ENCODE measurements at regions not wholly inside any gene's neighbourhood (a gene's known extent, or its start where the extent isn't known, plus 50 kb on each side); places are given as distances from the start of the nearest gene placed in this dataset.

- Histone ChIP-seq H3K79me2 (ENCODE audit: insufficient read depth, low read length) (no peaks in the 10 kb centered on the region), H3K27me3 (ENCODE audit: insufficient read depth, low read length) (no peaks in the 10 kb centered on the region), H3K4me1 (ENCODE audit: insufficient read depth, low read length, severe bottlenecking) (no peaks in the 10 kb centered on the region), H3K36me3 (ENCODE audit: insufficient read depth, low read length) (no peaks in the 10 kb centered on the region), H2AFZ (ENCODE audit: low read length) (no peak overlapping the region), H3K27ac (ENCODE audit: low read depth, low read length, poor library complexity, severe bottlenecking) (no peak overlapping the region), H3K9me2 (ENCODE audit: low read depth, low read length) (no peaks in the 10 kb centered on the region), H3K4me3 (ENCODE audit: low read depth, low read length, poor library complexity, severe bottlenecking) (no peak overlapping the region), H3K4me2 (ENCODE audit: low read length) (no peak overlapping the region), H4K20me1 (ENCODE audit: insufficient read depth, low read length) (no peaks in the 10 kb centered on the region), H3K9ac (ENCODE audit: low read length) (no peak overlapping the region), H3F3A (ENCODE audit: insufficient read depth, low read length) (no peaks in the 10 kb centered on the region), H3K9me3 (ENCODE audit: low read length) (no peaks in the 10 kb centered on the region)
- TF ChIP-seq EZH2 (IDR thresholded peaks at IDR 0.05; ENCODE audit: borderline replicate concordance, low read length): no peak
- TF ChIP-seq, protein P1, sequence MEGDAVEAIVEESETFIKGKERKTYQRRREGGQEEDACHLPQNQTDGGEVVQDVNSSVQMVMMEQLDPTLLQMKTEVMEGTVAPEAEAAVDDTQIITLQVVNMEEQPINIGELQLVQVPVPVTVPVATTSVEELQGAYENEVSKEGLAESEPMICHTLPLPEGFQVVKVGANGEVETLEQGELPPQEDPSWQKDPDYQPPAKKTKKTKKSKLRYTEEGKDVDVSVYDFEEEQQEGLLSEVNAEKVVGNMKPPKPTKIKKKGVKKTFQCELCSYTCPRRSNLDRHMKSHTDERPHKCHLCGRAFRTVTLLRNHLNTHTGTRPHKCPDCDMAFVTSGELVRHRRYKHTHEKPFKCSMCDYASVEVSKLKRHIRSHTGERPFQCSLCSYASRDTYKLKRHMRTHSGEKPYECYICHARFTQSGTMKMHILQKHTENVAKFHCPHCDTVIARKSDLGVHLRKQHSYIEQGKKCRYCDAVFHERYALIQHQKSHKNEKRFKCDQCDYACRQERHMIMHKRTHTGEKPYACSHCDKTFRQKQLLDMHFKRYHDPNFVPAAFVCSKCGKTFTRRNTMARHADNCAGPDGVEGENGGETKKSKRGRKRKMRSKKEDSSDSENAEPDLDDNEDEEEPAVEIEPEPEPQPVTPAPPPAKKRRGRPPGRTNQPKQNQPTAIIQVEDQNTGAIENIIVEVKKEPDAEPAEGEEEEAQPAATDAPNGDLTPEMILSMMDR (IDR thresholded peaks at IDR 0.05; ENCODE audit: low read length): no peak
Measured at GRCh38 chr7:115475206-115475605, 553.3 kb downstream of the MDFIC start.

DNA sequence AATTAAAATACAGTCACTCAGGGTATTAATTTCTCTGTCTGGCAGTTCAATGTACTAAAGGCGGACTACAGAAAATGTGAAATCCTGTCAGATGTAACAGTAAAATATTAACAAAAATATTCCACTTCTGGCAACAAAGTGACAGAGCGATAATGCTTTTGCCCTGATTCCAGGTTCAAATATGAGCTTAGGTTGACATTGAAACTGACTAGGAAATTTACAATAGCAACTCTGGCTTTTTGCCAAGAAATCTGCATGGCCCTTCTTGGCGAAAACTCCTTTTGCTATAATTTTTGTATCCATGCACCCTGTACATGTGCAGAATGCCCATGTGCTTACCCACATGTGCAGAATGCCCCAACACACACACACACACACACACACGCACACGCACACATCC is 552.2 kb downstream of the MDFIC start:
- Histone ChIP-seq H3K36me3 (ENCODE audit: insufficient read depth, low read length) (no peaks in the 10 kb centered on the region), H3K79me2 (ENCODE audit: insufficient read depth, low read length) (no peaks in the 10 kb centered on the region), H3K9ac (ENCODE audit: low read length) (no peak overlapping the region), H3K9me3 (ENCODE audit: low read length) (no peaks in the 10 kb centered on the region), H3F3A (ENCODE audit: insufficient read depth, low read length) (no peaks in the 10 kb centered on the region), H3K9me2 (ENCODE audit: low read depth, low read length) (no peaks in the 10 kb centered on the region), H4K20me1 (ENCODE audit: insufficient read depth, low read length) (no peaks in the 10 kb centered on the region), H3K4me2 (ENCODE audit: low read length) (no peak overlapping the region), H2AFZ (ENCODE audit: low read length) (no peak overlapping the region), H3K4me1 (ENCODE audit: insufficient read depth, low read length, severe bottlenecking) (no peaks in the 10 kb centered on the region), H3K27ac (ENCODE audit: low read depth, low read length, poor library complexity, severe bottlenecking) (no peak overlapping the region), H3K27me3 (ENCODE audit: insufficient read depth, low read length) (no peaks in the 10 kb centered on the region), H3K4me3 (ENCODE audit: low read depth, low read length, poor library complexity, severe bottlenecking) (no peak overlapping the region)
- TF ChIP-seq, protein P1 (IDR thresholded peaks at IDR 0.05; ENCODE audit: low read length): no peak
- no peak for TF ChIP-seq EZH2 (IDR thresholded peaks at IDR 0.05; ENCODE audit: borderline replicate concordance, low read length)

- Histone ChIP-seq H2AFZ (ENCODE audit: low read length) (no peak overlapping the region), H3K27ac (ENCODE audit: low read depth, low read length, poor library complexity, severe bottlenecking) (no peak overlapping the region), H3K36me3 (ENCODE audit: insufficient read depth, low read length) (no peaks in the 10 kb centered on the region), H3K9me2 (ENCODE audit: low read depth, low read length) (no peaks in the 10 kb centered on the region), H3F3A (ENCODE audit: insufficient read depth, low read length) (no peaks in the 10 kb centered on the region), H3K9ac (ENCODE audit: low read length) (no peak overlapping the region), H3K4me1 (ENCODE audit: insufficient read depth, low read length, severe bottlenecking) (no peaks in the 10 kb centered on the region), H3K9me3 (ENCODE audit: low read length) (no peaks in the 10 kb centered on the region), H3K4me3 (ENCODE audit: low read depth, low read length, poor library complexity, severe bottlenecking) (no peak overlapping the region), H4K20me1 (ENCODE audit: insufficient read depth, low read length) (no peaks in the 10 kb centered on the region), H3K4me2 (ENCODE audit: low read length) (no peak overlapping the region), H3K27me3 (ENCODE audit: insufficient read depth, low read length) (no peaks in the 10 kb centered on the region), H3K79me2 (ENCODE audit: insufficient read depth, low read length) (no peaks in the 10 kb centered on the region)
- TF ChIP-seq, protein P1 (IDR thresholded peaks at IDR 0.05; ENCODE audit: low read length): no peak
- TF ChIP-seq EZH2 (IDR thresholded peaks at IDR 0.05; ENCODE audit: borderline replicate concordance, low read length): no peak
Measured at GRCh38 chr7:115471891-115472290, 550.0 kb downstream of the MDFIC start.

Measured in OCI-LY1 (cell line).